H1 (cell line): ENCODE measurements at regions not wholly inside any gene's neighbourhood (a gene's known extent, or its start where the extent isn't known, plus 50 kb on each side); places are given as distances from the start of the nearest gene placed in this dataset.

Experiments
- MAFK ChIP-seq: IDR thresholded peaks from 2 replicates; pipeline ENCODE4 v1.6.1; 2012; ENCODE audit warnings: low read depth, mild to moderate bottlenecking, improper control_type of control experiment, low read length
- MAX ChIP-seq: IDR thresholded peaks from 2 replicates; pipeline ENCODE4 v1.6.1; 2012; ENCODE audit warnings: inconsistent platforms
- NRF1 ChIP-seq: IDR thresholded peaks from 2 replicates; pipeline ENCODE4 v1.6.1; 2011; ENCODE audit warnings: mild to moderate bottlenecking, low read depth, low read length, improper control_type of control experiment
- POLR2AphosphoS5 ChIP-seq: IDR thresholded peaks from 2 replicates; pipeline ENCODE4 v1.6.1; 2011; ENCODE audit warnings: low read depth, low read length

- TF ChIP-seq POLR2AphosphoS5 = no peak
- TF ChIP-seq NRF1 = no peak
- TF ChIP-seq MAFK = no peak
- no peak for TF ChIP-seq MAX
These were observed 147.2 kb upstream of the RPS6KA2 start for GRCh38 chr6:166774292-166774691.
